GF-D8 (cell line): ENCODE measurements at regions not wholly inside any gene's neighbourhood (a gene's known extent, or its start where the extent isn't known, plus 50 kb on each side); places are given as distances from the start of the nearest gene placed in this dataset.
"Not testable (repeated sequence)": the region's sequence is repeated elsewhere in the genome, so short reads cannot be mapped to it uniquely, and the experiment has no call there.

ENCODE experiments used
- DNase-seq: peaks from one replicate; lab custom pipeline; 2025; lab: John Stamatoyannopoulos, UW

DNA sequence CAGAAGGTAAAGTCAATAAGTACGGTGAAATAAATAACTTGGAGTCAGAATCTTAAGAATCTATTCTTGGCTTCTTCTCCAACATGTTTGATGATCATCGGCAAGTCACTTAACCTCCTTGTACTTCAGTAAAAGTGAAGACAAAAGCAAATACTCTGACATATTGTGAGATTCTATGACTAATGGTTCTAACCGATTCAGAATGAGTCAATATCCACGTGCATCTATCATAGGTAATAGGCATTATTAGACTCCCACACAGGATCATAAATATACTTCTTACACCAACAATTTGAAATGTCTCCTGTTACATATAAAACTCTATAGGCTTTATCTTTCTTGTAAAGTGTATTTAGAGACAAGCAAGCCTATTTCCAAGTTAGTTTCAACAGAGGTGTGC, 144.4 kb upstream of the ATXN7L3B start:
- no peak for DNase-seq

DNA sequence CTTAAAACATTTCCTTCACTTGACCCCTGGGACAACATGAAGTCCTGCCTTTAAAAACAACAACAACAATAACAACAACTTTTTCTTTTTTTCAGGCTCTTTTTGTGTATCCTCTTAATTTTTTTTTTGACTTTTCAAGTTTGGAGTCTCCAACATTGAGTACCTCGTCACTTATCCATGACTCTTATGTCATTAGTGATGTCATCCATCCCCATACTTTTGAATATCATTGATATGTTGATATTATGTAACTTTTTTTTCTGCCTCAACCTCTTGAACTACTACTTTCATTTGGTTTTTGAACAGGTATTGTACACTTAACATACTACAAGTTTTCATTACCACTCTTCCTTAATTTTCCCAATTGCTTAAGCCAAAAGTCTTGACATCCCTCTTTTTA, 143.0 kb upstream of the ATXN7L3B start:
- no peak for DNase-seq

DNA sequence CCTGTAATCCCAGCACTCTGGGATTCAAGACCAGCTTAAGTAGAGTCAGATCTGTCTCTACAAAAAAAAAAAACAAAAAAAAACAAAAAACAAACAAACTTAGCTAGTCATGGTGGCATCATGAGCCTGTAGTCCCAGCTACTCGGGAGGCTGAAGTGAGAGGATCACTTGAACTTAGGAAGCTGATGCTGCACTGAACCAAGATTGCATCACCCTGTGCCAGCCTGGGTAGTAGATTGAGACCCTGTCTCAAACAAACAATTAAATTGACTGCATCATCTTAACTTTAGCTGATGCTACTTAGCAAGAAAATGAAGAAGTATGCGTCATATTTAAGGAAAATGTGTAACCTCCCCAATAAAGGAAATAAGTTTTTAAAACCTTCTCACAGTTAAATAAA, 136.6 kb upstream of the ATXN7L3B start:
- DNase-seq = no peak

DNA sequence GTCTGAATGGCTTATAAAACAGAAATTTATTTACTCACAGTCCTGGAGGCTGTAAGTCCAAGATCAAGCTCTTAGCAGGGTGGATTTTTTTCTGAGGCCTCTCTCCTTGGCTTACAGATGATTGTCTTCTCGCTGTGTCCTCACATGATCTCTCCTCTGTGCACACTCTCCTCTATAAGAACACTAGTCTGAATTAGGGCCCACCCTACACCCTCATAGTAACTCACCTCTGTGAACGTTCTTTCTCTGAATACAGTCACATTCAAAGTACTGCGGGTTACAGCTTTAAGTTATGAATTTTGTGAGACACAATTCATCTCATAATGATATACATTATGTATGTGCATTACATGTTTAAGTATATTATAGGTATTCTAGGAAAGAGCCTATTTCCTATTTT, 135.7 kb upstream of the ATXN7L3B start:
- no peak for DNase-seq

DNA sequence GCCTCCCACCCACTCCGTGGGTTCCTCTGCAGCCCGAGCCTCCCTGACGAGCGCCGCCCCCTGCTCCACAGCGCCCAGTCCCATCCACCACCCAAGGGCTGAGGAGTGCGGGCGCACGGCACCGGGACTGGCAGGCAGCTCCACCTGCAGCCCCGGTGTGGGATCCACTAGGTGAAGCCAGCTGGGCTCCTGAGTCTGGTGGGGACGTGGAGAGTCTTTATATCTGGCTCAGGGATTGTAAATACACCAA, 134.5 kb upstream of the ATXN7L3B start:
- not testable (repeated sequence) for DNase-seq

DNA sequence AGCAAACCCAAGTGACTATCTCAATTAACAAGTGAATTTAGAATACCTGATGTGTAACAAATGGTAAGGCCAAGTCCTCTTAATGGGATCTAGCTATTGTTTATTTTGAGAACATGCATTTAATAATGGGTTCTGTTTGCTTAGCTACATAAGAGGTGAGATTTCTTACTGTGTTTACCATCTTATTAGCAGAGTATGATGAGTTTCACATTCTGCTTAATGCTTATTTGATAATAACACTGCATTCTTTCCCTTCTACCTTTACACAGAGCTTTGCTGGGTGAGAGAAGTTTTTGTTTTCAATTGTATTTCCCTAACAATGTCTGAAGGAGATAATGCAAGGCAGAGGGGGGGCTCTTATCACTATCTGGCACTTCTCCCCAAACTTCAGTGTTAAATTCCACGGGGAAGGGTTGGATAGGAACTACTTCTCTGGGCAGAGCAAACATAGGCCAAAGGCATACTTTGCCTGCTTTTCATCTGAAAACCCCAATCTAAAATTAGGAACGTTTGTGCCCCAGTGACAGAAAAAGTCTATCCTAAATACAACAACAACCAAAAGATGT, 129.0 kb upstream of the ATXN7L3B start:
- no peak for DNase-seq

DNA sequence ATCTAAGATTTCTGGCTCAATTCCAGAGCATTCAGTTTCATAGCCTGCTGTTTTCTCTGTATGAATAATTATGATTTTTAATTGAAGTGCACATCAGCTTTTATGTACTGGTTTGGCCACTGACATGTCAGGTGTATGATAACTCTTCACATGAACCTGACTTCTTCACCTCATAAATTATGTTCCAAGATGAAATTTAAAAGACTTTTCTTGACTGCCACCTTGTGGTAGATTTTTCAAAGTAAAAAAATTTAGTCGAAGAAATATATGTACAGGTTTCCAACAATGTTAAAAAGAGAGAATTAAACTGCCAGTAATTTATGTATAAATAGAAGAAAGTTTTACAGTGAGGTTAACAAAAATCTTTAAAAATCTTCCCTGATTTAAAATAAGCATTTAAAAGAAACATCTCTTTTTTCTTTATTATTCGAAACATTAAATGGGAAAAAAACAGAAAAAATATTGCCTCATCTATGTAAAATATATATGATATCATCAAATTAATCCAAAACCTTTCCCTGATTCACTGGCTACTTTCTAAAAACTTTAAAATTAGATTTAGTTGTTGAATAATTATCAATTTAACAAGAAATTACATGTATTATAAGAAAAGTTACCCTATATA, 124.9 kb upstream of the ATXN7L3B start:
- no peak for DNase-seq

DNA sequence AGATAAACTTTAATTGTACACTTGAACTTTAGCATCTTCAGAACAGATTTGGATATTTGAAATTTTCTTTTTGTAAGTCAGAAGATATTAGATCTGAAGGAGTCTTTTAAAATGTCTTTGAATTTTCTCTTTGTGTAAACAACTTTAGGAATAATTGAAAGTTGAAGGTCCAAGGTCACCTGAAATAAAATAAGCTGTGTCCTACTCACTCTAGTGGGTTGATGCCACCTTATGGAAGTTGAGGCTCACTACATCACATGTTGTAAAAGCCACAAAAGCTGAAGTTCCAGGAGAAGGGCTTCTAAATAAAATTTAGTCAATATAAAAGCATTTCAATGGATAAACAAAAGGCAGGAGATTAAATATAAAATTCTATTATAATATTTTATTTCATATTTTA, 122.0 kb upstream of the ATXN7L3B start:
- DNase-seq = no peak

DNA sequence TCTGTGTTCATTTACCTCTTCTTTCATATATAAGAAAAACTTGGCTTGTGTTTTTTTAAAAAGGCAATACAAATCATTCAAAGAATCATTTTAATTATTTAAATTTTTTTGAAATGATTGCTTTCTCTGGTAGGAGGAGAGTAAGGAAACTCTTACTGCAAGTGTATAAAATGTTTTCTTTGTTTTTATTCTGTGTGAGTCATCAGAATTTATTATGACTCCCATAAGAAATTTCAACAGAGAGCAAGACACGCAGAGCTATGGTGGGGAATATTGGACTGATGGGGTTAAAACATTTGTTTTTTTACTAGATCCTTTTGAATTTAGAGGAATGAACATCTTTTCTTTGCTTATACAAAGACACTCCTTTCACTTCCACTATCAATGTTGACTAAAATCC, 119.1 kb upstream of the ATXN7L3B start:
- DNase-seq = no peak

DNA sequence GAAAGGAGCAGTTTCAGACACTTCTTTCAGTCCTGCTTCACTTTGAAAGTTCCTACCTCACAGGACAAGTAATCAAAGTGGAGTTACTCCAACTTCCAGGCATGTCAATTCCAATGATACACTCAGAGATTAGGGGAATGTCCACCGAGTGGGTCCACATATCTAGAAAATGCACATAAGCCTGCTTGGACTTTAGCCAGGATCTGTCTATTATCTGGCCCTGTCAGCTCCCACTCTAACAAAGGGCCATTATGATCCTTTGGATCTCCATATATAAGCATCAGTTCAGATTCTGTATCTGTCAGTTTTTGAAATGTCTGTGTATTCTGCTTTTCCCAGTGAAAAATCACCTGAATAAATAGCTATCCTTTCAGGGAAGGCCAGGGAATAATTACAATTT, 112.9 kb upstream of the ATXN7L3B start:
- no peak for DNase-seq

DNA sequence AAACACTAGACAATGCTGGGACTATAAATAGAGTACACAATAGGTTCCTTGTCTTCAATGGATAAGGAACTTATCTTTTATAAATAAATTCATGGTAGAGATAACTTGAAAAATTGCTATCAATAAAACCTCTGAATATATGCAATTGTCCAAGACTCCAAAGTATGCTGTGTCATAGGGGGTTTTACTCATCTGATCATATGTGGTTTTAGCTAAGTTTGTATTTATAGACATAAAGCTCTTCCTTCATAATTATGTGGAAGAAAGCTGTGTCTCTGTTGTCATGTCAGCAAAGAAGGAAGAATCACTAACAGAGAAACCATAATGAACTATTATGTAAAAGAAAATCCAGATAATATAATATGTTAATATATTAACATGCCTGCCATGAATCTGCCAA, 111.5 kb upstream of the ATXN7L3B start:
- DNase-seq = no peak

DNA sequence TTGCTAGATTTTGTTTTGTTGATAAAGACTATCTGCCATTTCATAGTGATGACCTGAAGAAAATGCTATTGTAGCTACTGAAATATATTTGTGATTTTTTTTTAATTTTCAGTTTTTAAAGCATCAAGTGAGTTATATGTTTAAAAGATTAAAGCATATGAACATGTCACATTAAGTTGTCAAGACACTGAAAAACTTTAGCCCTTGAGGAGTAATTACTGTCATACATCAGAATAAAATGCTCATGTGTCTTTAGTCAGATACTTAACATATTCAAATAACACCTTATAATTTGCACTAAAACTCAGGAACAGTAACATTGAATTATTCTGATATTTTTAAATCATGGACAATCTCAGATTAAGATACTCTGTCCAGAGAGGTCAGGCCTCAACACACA, 108.1 kb upstream of the ATXN7L3B start:
- no peak for DNase-seq

DNA sequence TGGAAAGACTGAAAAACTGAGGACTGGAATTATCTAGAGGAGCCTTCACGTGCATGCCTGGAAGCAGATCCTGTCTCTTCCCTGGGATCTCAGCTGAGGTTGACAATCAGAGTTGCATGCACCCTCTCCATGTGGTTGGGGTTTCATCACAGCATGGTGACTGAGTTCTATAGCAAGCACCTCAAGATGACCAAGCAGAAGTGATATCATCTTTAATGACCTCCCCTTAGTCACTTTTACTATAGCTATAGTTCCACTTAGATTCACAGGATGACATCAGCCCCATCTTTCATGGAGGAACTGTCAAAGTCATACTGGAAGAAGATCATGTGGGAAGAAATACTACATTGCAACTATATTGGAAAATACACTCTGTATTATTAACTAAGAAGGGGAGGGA, 105.8 kb upstream of the ATXN7L3B start:
- DNase-seq = no peak

DNA sequence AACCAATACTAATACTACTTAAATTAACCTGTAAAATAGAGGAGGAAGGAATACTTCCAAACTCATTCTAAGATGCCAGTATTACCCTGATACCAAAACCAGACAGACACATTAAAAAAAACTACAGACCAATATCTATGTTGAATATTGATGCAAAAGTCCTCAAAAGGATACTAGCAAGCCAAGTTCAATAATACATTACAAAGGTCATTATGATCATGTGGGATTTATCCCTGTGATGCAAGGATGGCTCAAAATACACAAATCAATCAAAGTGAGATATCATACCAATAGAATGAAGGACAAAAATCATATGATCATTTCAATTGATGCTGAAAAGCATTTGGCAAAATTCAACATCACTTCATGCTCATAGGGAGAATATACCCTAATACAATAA, 97.2 kb upstream of the ATXN7L3B start:
- no peak for DNase-seq

DNA sequence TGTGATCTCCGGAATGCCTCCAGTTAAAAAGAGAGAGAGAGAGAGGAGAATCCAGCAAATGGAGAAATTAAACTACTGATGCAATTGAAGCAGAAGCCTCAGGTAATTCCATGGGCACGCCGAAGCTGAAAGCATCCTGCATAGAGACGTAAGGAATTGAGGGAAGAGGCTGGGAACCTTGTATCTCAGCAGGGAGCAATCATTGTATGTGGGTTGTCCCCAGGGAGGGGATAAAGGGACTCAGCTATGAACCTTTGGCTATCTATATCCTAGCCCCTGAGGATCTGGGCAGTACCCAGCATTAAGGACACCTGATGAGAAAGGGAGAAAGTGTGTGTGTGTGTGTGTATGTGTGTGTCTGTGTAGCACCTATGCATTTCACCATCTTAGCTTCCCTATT, 95.8 kb upstream of the ATXN7L3B start:
- DNase-seq = no peak

DNA sequence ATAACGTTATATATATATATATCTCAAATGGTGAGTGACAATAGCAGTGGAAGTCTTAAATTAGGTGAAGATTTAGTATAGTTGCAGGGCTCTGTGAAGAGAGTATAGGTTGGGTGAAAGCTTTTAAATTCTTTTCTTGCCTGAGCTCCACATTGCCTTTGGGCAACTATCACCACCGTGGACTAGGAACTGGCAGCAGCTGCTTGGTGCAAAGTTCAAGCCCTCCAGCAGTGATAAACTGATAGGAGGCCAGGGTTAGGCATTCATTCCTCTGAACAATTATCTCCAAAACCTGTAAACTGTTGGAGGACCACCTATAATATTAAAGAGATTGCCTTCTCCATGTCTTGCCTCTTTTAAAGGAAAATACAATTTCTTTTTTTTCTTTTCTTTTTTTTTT, 91.2 kb upstream of the ATXN7L3B start:
- no peak for DNase-seq

DNA sequence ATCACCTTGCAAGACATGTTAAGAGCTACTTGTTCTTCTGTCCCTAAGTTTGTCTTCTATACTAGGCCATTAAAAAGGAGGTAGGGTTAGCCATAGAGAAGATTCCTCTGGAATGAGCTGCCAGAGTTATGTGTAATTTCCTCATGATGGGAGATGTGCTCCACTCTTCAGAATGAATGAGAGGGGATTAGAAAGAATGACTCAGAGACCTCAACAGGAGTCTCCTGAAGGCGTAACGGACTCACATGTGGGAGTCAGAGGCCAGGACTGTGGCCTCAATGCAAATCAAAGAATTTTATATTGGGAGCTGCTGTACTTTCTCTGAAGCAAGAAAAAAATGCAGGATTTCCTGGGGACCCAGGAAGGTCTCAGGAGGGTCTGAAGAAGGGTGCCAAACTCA, 87.8 kb upstream of the ATXN7L3B start:
- no peak for DNase-seq

DNA sequence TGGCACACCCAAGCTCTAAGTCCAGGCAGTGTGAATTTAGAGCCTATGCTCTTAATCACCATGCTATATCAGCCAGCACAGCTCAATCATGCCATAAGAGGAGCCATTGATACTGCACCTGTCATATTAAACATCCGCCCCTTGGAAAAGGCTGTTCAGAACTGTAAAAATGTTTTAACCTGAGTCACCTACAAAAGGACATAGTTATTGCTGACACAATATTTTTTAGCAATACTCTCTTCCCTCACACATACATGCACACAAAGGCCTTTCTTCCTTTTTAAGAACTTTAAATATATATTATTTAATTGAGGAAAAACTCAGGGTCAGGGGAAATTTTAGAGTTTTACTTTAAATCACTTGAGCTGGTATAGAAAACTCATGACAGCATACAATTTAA, 83.5 kb upstream of the ATXN7L3B start:
- no peak for DNase-seq

DNA sequence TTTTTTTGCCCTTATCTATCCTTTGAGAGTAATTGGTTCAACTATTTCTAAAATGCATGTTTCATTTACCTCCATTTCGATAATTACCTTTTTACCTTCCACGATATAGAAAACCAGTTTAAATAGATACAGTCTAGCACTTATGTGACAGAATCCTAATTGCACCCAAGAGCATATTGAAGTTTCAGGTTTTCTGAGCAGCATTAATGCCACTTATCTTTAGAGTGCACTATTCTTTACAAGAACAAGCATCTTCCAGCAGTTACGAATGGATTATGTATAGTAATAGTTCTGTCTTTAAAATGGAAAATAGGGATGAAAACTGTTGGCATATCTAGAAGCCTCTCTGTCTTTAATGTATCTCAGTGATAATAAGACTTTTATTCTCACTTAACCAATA, 82.2 kb upstream of the ATXN7L3B start:
- no peak for DNase-seq

DNA sequence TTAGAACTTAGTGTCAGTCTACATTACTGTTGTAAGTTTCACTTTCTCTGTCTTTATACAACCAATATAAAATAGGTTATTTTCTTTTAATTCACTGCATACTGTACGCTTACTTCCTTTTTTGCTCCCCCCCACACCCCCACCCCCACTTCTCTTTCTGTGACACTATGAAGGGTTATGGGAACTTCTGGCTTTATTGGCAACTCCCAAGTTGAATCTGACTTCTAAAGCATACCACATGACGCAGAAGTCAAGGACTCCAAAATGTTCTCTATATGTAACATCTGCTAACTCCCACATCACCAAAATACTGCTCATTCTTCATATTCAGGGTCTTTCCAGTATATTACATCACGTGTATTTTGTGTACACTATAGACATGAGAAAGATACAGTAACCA, 81.2 kb upstream of the ATXN7L3B start:
- no peak for DNase-seq

DNA sequence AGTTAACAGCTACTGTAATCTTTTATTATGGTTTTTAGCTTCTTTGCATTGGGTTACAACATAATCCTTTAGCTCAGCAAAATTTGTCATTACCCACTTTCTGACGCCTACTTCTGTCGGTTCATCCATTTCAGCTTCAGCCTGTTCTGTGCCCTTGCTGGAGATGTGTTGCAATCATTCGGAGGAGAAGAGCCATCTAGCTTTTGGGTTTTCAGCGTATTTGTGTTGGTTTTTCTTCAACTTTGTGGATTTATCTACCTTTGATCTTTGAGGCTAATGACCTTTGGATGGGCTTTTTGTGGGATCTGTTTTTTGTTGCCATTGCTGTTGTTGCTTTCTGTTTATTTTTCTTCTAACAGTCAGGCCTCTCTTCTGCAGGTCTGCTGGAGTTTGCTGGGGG, 69.2 kb upstream of the ATXN7L3B start:
- no peak for DNase-seq

DNA sequence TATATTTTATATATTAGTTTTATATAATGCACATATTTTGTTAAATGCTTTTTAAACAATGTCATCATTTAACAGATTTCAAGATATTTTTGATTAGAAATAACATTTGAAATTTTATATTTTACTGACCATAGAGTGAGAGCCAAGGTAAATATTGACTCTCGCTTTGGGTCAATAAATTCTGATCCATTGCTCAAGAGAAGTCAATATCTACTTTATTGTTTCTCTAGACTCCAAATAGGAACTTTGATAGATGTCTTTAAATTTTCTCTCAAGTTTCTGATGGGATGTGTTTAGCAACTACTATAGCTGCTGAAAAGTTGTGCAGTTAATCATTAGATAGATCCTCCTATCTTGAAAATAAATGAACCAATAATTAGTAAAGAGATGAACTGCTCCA, 61.4 kb upstream of the ATXN7L3B start:
- DNase-seq = no peak

DNA sequence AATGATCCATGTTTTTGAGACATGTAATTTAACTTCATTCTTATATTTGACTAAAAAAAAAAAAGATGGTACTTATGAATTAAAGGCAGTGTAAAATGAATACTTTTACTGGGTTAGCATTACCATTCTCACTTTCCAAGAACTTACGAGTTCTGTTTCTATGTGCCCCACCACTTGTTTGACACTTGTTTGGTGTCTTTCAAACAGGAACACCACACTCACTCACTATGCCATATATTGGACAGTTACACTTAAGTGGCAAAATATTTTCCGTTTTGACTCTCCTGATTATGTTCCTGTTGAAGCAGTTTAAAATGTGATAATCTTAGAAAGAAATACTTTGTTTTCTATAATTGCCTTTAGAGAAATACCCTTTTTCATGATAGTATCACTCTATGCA, 56.6 kb upstream of the ATXN7L3B start:
- DNase-seq = no peak

DNA sequence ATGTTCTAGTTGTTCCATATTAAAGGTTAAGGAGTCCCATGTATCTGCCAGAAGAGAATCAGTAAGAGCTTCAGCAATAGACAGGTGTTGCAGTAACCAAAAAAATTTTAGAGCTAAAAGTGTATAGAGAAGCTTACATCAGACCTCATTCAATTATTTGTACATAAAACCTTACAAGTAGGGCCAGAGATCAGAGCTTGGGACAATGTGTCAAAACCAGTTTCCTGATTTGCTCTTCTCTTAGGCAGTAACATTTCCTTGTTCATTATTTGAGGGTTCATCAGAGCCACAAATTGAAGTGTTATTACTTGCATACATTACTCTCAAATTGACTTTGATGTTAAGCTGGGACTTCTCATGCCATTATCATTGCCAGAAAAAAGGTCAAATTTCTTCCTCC, 55.5 kb upstream of the ATXN7L3B start:
- no peak for DNase-seq

DNA sequence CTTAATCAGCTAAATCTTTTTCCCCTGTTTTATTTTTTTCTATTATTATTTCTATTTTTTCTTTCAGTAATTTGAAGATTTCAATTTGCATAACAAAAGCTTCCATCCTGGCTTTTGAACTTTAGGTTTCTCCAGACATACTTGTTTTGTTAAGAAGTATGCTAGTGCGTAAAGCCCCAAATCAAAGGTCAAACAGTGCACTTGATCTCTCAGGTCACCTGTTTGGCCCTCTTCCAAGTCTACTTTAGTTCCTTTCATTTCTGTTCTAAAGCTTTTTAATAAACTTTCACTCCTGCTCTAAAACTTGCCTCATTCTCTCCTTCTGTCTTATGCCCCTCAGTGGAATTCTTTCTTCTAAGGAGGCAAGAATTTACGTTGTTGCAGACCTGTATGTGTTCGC, 54.6 kb upstream of the ATXN7L3B start:
- DNase-seq = no peak
